HTR-8/SVneo (cell line): ENCODE measurements at regions not wholly inside any gene's neighbourhood (a gene's known extent, or its start where the extent isn't known, plus 50 kb on each side); places are given as distances from the start of the nearest gene placed in this dataset.
"Not testable (repeated sequence)": the region's sequence is repeated elsewhere in the genome, so short reads cannot be mapped to it uniquely, and the experiment has no call there.

Experiments
- DNase-seq: peaks from one replicate; pipeline ENCODE4 v3.0.0; 2011; ENCODE audit warnings: low spot score, mixed read lengths; ENCODE audit not compliant: insufficient read length
- FAIRE-seq: peaks from 2 replicates; lab custom pipeline; 2011; peaks lifted over from hg19 to GRCh38; lab: Jason Lieb, UNC

DNA sequence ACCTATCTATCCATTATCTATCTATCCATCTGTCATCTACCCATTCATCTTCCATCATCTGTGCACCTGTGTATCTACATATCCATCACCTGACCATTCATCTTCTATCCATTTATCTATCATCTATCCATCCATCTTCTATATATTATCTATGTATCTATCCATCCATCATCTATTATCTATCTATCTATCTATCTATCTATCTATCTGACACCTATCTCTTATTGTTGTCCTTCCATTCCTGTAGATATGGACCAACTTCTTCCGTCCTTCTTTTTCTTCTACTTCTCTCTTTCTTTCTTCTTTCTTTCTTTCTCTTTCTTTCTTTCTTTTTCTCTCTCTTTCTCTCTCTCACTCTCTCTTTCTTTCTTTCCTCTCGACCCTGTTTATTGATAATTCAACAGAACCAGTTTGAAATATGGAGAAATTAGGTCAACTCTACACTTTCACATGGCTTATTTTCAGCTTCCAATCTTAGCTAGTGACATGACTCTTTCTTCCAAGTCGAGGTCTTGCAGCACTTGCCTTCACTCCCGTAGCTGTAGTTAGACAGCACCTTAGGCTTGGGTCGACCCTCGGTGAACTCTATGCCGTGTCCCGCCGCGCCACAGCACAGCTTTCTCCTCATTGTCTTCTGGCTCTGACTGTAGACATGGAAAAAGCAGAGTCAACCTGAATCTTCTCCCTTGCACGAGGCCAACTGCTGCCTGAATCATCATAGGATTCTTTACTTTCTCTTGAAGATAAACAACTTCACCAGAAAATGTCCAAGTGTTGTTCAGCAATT is 110.4 kb upstream of the EXOC2 start:
- no peak for FAIRE-seq
- DNase-seq: no peak

- FAIRE-seq (no peak), DNase-seq (no peak)
Measured at GRCh38 chr6:802701-803100, 109.8 kb upstream of the EXOC2 start.

DNA sequence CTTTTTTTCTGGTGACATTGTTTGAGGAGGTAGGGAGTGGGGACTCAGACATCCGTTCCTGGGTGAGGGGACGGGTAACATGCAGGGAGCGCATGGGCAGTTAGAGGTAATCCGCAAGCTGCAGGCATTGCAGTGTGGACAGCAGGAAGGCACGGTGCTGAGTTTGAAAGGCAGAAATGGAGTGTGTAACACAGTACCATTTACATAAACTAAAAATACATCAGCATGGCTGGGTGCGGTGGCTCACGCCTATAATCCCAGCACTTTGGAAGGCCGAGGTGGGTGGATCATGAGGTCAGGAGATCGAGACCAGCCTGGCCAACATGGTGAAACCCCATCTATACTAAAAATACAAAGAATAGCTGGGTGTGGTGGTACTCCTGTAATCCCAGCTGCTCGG is 109.3 kb upstream of the EXOC2 start:
- not testable (repeated sequence) for DNase-seq, FAIRE-seq

DNA sequence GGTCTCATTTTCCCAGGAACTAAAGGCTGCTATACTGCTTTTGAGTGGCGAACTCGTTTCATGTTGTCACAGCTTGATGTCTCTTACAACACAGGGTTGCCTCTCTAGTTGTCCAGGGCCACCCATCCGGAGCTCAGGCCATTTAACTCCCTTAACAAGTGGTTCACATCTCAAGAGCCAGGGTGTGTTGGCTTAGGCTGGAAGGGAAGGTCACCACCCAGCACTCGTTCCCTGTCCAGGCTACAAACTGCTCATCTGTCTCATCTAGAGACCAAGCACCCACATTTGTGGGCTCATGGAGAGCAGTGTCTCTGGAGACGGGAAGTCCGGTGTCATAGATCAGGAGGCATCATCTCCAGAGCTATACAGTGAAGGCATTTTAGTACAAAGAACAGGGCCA is 106.8 kb upstream of the EXOC2 start:
- DNase-seq: no peak
- FAIRE-seq: no peak

- FAIRE-seq (peak; percentile 28), DNase-seq (peak; percentile 27)
Measured at GRCh38 chr6:797479-798077, 104.6 kb upstream of the EXOC2 start.

DNA sequence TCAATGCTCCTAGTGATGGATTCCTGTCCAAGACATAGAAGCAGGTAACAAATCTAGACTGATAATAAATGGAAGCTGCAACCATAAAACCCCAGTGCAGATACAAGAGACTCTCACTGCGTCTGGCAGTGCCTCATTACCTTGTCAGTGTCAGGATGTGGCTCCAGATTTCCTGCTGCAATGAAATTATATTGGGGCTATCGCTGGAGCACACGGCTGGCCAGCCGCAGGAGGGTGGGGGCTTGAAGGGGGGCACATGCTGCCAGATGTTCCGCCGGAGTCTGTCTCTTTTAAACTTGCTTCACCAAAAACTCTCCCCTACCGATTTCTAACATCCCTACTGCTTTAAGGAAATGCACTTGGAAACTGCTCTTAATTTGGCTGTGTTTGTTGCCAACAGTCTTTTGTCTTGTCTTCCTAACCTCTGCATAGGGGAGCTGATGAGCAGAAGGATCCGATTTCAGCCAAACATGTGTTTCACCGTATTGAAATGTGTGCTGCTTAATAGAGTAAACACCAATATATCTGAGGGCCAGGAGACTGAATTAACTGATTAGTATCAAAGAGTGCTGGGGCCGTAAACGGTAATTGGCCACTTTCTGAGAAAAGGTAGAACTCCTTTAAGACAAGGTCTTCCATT is 102.2 kb upstream of the EXOC2 start:
- no peak for FAIRE-seq
- no peak for DNase-seq

- no peak for DNase-seq
- FAIRE-seq: no peak
Measured at GRCh38 chr6:793261-793660, 100.3 kb upstream of the EXOC2 start.

DNA sequence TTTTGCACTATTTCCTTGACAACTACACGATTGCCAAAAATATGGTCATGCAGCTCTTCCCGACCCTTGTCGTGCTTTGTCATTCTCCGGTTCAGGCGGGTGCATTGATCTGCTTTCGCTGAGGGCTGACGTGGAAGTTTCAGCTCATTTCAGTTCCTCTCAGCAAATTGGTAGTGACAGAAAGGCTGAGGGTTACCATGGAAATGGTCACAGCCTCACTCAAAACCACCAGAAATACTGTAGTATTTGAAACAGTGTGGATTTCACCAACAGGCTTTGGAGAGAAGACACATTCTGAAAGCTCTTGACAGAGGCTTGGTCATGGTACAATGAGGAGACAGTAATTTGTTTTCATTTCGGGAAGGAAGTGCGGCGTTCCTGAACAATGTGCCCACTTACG is 99.7 kb upstream of the EXOC2 start:
- FAIRE-seq (no peak), DNase-seq (no peak)

GRCh38 chr6:788058-788457 is 95.1 kb upstream of the EXOC2 start:
- DNase-seq: no peak

GRCh38 chr6:786946-787763 is 94.2 kb upstream of the EXOC2 start:
- DNase-seq (peak; percentile 18), FAIRE-seq (no peak)

More at GRCh38 chr6:788058-788457, 95.1 kb upstream of the EXOC2 start:
- no peak for FAIRE-seq

GRCh38 chr6:783966-784735 is 91.2 kb upstream of the EXOC2 start:
- DNase-seq: no peak
- no peak for FAIRE-seq

DNA sequence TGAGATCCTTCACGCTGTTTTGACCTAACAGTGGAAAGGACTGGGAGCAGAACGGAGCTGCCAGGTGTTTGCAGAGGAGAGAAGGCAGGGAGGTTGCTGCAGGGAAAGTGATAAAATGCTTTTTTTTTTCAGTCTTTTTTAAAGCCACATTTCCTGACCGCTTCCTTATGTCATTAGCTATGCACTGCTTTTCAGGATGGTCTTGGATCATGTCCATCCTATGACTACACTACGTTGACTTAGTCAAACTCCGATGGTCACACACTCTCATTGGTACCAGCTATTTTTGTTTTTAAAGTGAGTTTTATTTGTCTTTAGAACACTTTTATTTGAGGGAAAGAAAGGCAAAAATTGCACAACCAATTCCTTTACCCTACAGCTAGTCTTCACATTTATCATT is 89.2 kb upstream of the EXOC2 start:
- no peak for FAIRE-seq

GRCh38 chr6:781350-781961 is 88.5 kb upstream of the EXOC2 start:
- FAIRE-seq: no peak
- no peak for DNase-seq

More for the DNA sequence above, 89.2 kb upstream of the EXOC2 start:
- DNase-seq: no peak

DNA sequence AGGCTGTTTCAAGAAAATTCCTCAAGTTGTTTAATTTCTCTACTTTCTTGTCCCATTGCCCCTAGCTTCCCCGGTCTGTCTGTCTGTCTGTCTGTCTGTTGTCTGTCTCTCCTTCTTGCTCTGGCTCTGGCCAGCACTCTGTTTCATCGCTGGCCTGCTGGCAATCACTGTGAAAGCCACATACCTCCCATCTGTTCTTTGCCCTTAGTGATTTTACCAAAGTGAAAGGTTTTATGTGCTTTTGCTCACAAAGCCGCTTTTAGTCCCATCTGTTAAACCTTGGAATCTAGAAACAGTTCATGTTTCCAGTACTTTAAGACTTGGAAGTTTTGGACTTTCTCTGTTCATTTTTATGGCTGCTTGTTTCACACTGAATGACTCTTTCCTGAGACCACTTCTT is 87.8 kb upstream of the EXOC2 start:
- DNase-seq: no peak
- no peak for FAIRE-seq

GRCh38 chr6:776951-777350 is 84.0 kb upstream of the EXOC2 start:
- DNase-seq (no peak), FAIRE-seq (no peak)

DNA sequence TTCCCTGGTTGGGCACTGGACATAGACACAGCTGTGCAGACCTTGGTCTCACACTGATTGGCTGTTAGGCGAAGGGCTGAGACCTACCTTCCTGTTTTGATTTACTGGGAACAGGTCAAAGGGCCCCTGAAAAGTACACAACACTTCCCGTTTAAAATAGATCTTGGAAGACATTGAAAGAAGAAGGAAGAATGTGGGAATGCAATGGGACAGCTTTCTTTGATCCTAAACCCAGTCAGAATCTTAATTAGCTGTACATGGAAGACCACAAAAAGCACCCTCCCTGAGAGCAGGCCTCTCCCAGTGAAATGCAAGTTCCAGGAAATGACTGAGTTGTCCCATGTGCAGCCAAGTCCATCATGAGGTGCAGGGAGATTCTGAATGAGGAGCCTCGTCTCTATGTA is 83.6 kb upstream of the EXOC2 start:
- FAIRE-seq (no peak), DNase-seq (no peak)

DNA sequence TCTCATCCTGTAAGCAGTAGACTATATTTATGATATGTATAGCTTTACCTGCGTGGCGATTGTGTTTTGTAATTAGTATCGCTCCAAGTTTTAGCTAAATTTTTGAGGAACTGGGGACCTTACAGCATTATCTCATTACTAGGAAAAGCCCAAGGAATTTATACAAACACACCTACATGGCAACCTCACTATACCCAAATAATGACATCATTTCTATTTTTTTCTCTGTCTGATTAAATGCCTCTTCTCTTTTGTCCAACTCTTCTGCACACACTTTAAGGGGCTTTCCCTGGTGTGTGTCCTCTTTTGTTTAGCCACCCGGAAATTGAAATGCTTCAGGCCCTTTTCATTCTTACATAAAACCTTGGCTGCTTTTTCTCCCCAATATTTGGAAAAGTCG is 82.9 kb upstream of the EXOC2 start:
- no peak for FAIRE-seq

GRCh38 chr6:771683-772082 is 78.7 kb upstream of the EXOC2 start:
- not testable (repeated sequence) for DNase-seq, FAIRE-seq

More for the DNA sequence above, 82.9 kb upstream of the EXOC2 start:
- no peak for DNase-seq

DNA sequence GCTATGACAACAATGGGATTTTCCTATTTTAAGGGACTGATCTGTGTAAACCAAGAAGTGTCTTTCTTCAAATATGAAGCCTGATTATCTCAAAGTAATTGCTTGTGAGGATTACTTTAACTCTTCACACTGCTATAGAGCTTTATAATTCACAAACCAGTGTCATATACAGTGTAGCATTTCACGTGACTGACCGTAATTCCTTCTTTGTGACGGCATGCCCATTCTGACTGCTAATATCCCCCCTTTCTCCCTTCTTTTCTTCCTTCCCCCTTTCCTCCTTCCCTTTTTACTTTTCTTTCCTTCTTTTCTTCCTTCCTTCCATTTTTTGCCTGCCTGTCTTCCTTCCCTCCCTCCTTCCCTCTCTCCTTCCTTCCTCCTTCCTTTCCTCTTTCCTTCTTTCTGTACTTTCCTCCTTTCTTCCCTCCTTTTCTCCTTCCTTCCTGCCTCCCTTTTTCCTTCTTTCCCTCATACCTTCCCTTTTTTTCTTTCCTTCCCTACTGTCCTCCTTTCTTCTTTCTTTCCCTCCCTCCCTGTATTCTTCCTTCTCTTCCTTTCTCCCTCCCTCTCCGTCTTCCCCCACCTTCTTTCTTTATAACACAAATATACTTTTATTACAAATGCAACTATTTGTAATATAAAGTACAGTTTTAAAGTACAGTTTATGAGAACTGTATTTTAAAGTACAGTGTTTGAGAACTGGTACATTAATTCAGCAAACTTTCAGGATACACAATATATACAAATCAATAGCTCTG is 75.0 kb upstream of the EXOC2 start:
- DNase-seq: no peak
- no peak for FAIRE-seq
